ENCODE measurements at regions not wholly inside any gene's neighbourhood (a gene's known extent, or its start where the extent isn't known, plus 50 kb on each side); places are given as distances from the start of the nearest gene placed in this dataset.

GRCh38 chr20:41991412-41991811 lies 373.2 kb upstream of the CHD6 start:
- intact Hi-C loops (cut with DNase I), result no loop called here
- TF ChIP-seq, protein P1, sequence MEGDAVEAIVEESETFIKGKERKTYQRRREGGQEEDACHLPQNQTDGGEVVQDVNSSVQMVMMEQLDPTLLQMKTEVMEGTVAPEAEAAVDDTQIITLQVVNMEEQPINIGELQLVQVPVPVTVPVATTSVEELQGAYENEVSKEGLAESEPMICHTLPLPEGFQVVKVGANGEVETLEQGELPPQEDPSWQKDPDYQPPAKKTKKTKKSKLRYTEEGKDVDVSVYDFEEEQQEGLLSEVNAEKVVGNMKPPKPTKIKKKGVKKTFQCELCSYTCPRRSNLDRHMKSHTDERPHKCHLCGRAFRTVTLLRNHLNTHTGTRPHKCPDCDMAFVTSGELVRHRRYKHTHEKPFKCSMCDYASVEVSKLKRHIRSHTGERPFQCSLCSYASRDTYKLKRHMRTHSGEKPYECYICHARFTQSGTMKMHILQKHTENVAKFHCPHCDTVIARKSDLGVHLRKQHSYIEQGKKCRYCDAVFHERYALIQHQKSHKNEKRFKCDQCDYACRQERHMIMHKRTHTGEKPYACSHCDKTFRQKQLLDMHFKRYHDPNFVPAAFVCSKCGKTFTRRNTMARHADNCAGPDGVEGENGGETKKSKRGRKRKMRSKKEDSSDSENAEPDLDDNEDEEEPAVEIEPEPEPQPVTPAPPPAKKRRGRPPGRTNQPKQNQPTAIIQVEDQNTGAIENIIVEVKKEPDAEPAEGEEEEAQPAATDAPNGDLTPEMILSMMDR (IDR thresholded peaks at IDR 0.05), result no peak
- TF ChIP-seq EP300 (IDR thresholded peaks at IDR 0.05) (no peak), POLR2AphosphoS5 (IDR thresholded peaks at IDR 0.05) (no peak)
- Histone ChIP-seq H3K36me3 (no peaks in the 10 kb centered on the region), H3K4me3 (no peak overlapping the region), H3K9me3 (no peaks in the 10 kb centered on the region), H3K27me3 (no peaks in the 10 kb centered on the region), H3K4me1 (peaks cover 0 to 8% (median 2%) of the 10 kb centered on the region in 4 donors), H3K27ac (no peak overlapping the region)
- 15 to 57% methylated on average over 1 of the region's 1 CpG for WGBS, 2 donors
- DNase-seq, result no peak

GRCh38 chr20:41989935-41990635 lies 371.9 kb upstream of the CHD6 start:
- DNase-seq, result no peak
- WGBS, 2 donors, result 31 to 40% methylated on average over 10 of the region's 10 CpGs
- H3K9me3 ChIP-seq, result no peaks in the 10 kb centered on the region
- no peak overlapping the region for H3K27ac ChIP-seq
- TF ChIP-seq POLR2AphosphoS5 (IDR thresholded peaks at IDR 0.05) (no peak), POLR2A (IDR thresholded peaks at IDR 0.05) (no peak), EP300 (IDR thresholded peaks at IDR 0.05) (no peak)
- TF ChIP-seq, protein P1 (IDR thresholded peaks at IDR 0.05), result no peak
- no peaks in the 10 kb centered on the region for H3K36me3 ChIP-seq
- no peaks in the 10 kb centered on the region for H3K27me3 ChIP-seq
- peaks cover 0 to 8% (median 2%) of the 10 kb centered on the region in 4 donors for H3K4me1 ChIP-seq
- H3K4me3 ChIP-seq, result no peak overlapping the region
- intact Hi-C loops (cut with DNase I), result no loop called here

GRCh38 chr20:41989039-41989679 lies 371.0 kb upstream of the CHD6 start:
- H3K4me1 ChIP-seq, result peaks cover 0 to 8% (median 2%) of the 10 kb centered on the region in 4 donors
- H3K4me3 ChIP-seq, result no peak overlapping the region
- intact Hi-C loops (cut with DNase I), result no loop called here
- H3K27ac ChIP-seq, result no peak overlapping the region
- no peaks in the 10 kb centered on the region for H3K27me3 ChIP-seq
- H3K36me3 ChIP-seq, result no peaks in the 10 kb centered on the region
- DNase-seq, result no peak
- 82 to 86% methylated on average over 3 of the region's 3 CpGs for WGBS, 2 donors
- TF ChIP-seq POLR2A (IDR thresholded peaks at IDR 0.05) (no peak), POLR2AphosphoS5 (IDR thresholded peaks at IDR 0.05) (no peak), EP300 (IDR thresholded peaks at IDR 0.05) (no peak)
- TF ChIP-seq, protein P1 (IDR thresholded peaks at IDR 0.05), result no peak
- no peaks in the 10 kb centered on the region for H3K9me3 ChIP-seq

GRCh38 chr20:41984031-41984430 lies 365.9 kb upstream of the CHD6 start:
- TF ChIP-seq POLR2AphosphoS5 (IDR thresholded peaks at IDR 0.05) (no peak), EP300 (IDR thresholded peaks at IDR 0.05) (no peak)
- TF ChIP-seq, protein P1 (IDR thresholded peaks at IDR 0.05), result no peak
- Histone ChIP-seq H3K27ac (no peak overlapping the region), H3K4me3 (no peak overlapping the region), H3K9me3 (no peaks in the 10 kb centered on the region), H3K4me1 (no peaks in the 10 kb centered on the region), H3K27me3 (no peaks in the 10 kb centered on the region), H3K36me3 (no peaks in the 10 kb centered on the region)
- DNase-seq, result no peak
- intact Hi-C loops (cut with DNase I), result no loop called here
- WGBS, 2 donors, result 48 to 75% methylated on average over 2 of the region's 2 CpGs
